ENCODE measurements at regions not wholly inside any gene's neighbourhood (a gene's known extent, or its start where the extent isn't known, plus 50 kb on each side); places are given as distances from the start of the nearest gene placed in this dataset.

DNA sequence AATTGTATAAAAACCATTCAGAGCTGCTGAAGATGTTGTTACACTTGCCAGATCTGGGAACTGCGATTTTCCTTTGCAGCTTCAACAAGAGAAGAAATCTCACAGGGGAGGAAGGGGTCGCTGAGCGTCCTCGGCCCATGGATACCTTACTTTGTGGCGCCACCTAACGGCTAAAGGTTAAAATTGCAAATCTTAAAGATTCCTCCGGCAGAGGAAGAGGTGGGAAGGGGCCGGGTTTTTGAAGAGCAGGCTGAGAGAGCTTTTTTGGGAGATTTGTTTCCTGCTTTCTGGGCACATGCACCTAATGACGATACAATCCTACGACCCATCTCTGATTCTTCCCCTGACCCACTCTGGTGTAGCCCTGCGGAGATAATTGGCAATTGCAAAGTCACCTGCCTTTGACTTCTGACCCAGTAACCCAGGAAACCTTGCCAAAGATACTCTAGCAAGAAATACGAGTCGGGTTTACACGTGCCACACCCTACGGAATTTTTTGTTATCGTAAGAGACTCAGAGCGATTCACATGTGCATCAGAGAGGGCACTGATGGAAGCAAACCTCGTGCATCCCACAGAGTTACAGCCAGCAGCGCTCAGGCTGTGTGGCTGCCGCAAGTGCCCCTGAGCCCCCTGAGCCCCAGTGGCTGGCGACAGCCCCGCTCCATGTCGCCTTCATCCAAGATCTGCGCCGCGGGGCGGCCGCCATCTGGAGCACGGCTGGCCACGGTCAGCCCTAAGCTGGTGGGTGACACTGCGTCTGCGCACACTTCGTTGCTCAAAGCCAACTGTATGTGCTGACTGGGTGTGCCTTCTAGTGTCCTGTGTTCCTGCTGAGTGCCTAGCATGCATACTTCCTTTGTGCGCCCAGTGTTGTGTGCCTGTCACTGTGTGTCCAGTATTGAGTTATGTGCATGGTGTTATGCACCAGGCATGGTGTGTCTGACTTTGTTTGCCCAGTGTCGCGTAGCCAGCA lies 55.2 kb upstream of the CHRNA7 start:
- H3K4me1 ChIP-seq (ENCODE audit: insufficient read depth, low read length) = peaks cover 10% of the 10 kb centered on the region
- H3K36me3 ChIP-seq (ENCODE audit: insufficient read depth, low read length) = no peaks in the 10 kb centered on the region
- H3K27me3 ChIP-seq (ENCODE audit: insufficient read depth, low read length) = no peaks in the 10 kb centered on the region
- H3K4me3 ChIP-seq (ENCODE audit: low read length in 2 of 2) = peak overlapping the region in 1 of 2 donors; percentile 11
- H3K4me3 Mint-ChIP-seq = peak overlapping the region in 7 of 8 donors; percentile 49 to 76 (median 61)
- ChIA-PET POLR2A (ENCODE audit: partially characterized antibody) (no interaction called here), CTCF (ENCODE audit: partially characterized antibody) (interaction anchor here (0.8 to 1.5 kb wide), 6 partner anchors 8 to 20 kb away, joined by 3 to 7 read pairs (median 4); no protein-coding TSS in a partner anchor)
- peak in 4 of 5 donors; percentile 19 to 35 (median 24) for DNase-seq
- no peak overlapping the region for H3K27ac Mint-ChIP-seq
- no peaks in the 10 kb centered on the region for H3K9me3 Mint-ChIP-seq
- intact Hi-C loops (cut with micrococcal nuclease) = loop anchor here (5.0 kb wide), 1 partner anchor 1313 kb away; no protein-coding TSS in a partner anchor
- H3K36me3 Mint-ChIP-seq = no peaks in the 10 kb centered on the region
- H3K9me3 ChIP-seq (ENCODE audit: control insufficient read depth in 1 of 2, low read length in 2 of 2) = no peaks in the 10 kb centered on the region
- H3K4me1 Mint-ChIP-seq = peaks cover 6 to 19% (median 12%) of the 10 kb centered on the region in 4 donors
- no peak overlapping the region for H3K27ac ChIP-seq (ENCODE audit: low read depth, low read length)
- peaks cover 15 to 23% of the 10 kb centered on the region in 2 donors for H3K27me3 Mint-ChIP-seq

DNA sequence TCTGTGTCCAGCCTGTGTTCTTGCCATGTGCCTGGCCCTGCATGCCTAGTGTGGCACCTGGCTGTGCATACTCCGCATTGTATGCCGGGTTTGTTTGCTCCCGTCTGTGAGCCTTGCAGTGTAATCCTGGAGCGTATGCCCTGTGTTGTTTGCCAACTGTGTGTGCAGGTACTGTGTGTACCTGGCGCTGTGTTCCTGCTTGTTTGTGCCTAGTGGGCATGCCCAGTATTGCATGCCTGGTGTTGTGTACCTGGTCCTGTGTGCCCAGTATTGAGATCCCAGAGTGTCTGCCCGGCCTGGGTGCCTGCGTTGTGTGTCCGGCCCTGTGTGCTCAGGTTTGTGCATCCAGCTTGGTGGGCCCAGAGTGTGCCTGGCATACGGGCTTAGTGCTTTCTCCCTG lies 54.5 kb upstream of the CHRNA7 start:
- Histone ChIP-seq H3K4me3 (ENCODE audit: low read length in 2 of 2) (no peak overlapping the region), H3K27me3 (ENCODE audit: insufficient read depth, low read length) (no peaks in the 10 kb centered on the region), H3K4me1 (ENCODE audit: insufficient read depth, low read length) (peaks cover 10% of the 10 kb centered on the region), H3K27ac (ENCODE audit: low read depth, low read length) (no peak overlapping the region), H3K9me3 (ENCODE audit: control insufficient read depth in 1 of 2, low read length in 2 of 2) (no peaks in the 10 kb centered on the region), H3K36me3 (ENCODE audit: insufficient read depth, low read length) (no peaks in the 10 kb centered on the region)
- Mint-ChIP-seq H3K4me1 (peaks cover 6 to 19% (median 12%) of the 10 kb centered on the region in 4 donors), H3K4me3 (peak overlapping the region in 6 of 8 donors; percentile 27 to 76 (median 44)), H3K27ac (peak overlapping the region in 1 of 7 donors; percentile 64), H3K36me3 (no peaks in the 10 kb centered on the region), H3K9me3 (no peaks in the 10 kb centered on the region), H3K27me3 (peaks cover 15 to 24% of the 10 kb centered on the region in 2 donors)
- intact Hi-C loops (cut with micrococcal nuclease) = loop anchor here (5.0 kb wide), 1 partner anchor 1314 kb away; no protein-coding TSS in a partner anchor
- DNase-seq = no peak
- ChIA-PET CTCF (ENCODE audit: partially characterized antibody) (interaction anchor here (1.5 kb wide), 1 partner anchor 9 kb away, joined by 3 read pairs; no protein-coding TSS in a partner anchor), POLR2A (ENCODE audit: partially characterized antibody) (no interaction called here)

DNA sequence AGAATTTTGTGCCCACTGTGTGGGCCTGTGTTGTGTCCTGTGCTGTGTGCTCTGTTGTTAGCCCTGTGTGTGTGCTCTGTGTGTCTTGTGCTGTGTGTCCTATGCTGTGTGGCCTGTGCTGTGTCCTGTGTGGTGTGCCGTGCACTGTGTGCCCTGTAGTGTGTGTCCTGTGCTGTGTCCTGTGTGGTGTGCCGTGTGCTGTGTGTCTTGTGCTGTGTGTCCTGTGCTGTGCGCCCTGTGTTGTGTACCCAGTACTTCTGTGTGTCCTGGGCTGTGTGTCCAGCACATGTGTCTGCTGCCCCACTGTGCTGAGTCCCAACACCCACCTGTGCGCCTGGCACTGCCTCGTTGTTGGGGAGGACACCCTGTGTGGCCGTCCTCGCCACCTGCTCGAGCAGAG lies 53.2 kb upstream of the CHRNA7 start:
- intact Hi-C loops (cut with micrococcal nuclease) = loop anchor here (5.0 kb wide), 1 partner anchor 1315 kb away; no protein-coding TSS in a partner anchor
- no peak overlapping the region for H3K27ac Mint-ChIP-seq
- peak overlapping the region in 1 of 8 donors; percentile 11 for H3K4me3 Mint-ChIP-seq
- ChIA-PET CTCF (ENCODE audit: partially characterized antibody) (interaction anchor here (1.1 to 2.0 kb wide), 9 partner anchors 8 to 32 kb away, joined by 3 to 14 read pairs (median 5); no protein-coding TSS in a partner anchor), POLR2A (ENCODE audit: partially characterized antibody) (no interaction called here)
- H3K9me3 Mint-ChIP-seq = no peaks in the 10 kb centered on the region
- no peaks in the 10 kb centered on the region for H3K36me3 Mint-ChIP-seq
- H3K9me3 ChIP-seq (ENCODE audit: control insufficient read depth in 1 of 2, low read length in 2 of 2) = no peaks in the 10 kb centered on the region
- H3K4me3 ChIP-seq (ENCODE audit: low read length in 2 of 2) = no peak overlapping the region
- peaks cover 13 to 25% of the 10 kb centered on the region in 2 donors for H3K27me3 Mint-ChIP-seq
- no peaks in the 10 kb centered on the region for H3K36me3 ChIP-seq (ENCODE audit: insufficient read depth, low read length)
- peaks cover 6 to 19% (median 12%) of the 10 kb centered on the region in 4 donors for H3K4me1 Mint-ChIP-seq
- H3K4me1 ChIP-seq (ENCODE audit: insufficient read depth, low read length) = peaks cover 10% of the 10 kb centered on the region
- no peak for DNase-seq
- H3K27ac ChIP-seq (ENCODE audit: low read depth, low read length) = no peak overlapping the region
- no peaks in the 10 kb centered on the region for H3K27me3 ChIP-seq (ENCODE audit: insufficient read depth, low read length)

DNA sequence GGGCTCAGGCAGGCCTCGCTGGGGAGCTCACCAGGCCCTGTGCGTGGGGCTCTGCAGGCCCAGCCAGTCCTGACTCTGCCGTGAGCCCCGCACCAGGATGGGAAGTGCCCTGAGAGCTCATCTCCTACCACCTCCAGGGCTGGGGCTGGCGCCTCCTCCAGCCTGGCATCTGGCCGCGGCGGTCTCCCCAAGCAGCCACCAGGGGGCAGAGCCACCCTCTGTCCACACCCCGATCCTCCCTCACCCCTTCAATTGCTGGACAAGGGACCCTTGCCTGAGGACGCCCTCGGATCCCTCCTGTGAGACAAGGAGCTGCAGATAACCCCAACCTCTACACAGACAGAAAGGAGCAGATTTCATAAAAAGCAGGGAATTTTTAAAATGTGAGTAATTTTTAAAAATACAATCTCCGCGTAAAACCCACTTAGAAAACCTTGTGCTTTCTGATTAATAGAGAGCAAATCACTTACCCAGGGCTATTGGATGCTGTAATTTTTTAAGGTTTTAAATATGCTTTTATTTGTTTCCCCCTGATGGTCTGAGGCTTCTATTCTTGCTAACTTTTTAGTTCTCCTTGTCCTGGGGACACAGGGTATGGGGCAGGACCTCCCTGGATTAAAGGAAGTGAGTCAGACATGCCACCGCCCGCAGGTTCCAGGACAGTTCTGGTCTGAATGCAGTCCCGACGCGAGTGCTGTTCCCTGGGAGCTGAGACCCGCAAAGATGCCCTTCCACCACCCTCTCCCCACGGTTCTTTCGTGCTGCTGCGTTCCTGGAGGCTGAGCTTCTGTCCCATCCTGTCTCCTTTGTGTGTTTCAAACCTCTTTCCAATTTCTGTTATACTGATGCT lies 52.3 kb upstream of the CHRNA7 start:
- Mint-ChIP-seq H3K4me1 (peaks cover 6 to 19% (median 12%) of the 10 kb centered on the region in 4 donors), H3K27ac (no peak overlapping the region), H3K27me3 (peaks cover 13 to 25% of the 10 kb centered on the region in 2 donors), H3K4me3 (no peak overlapping the region), H3K9me3 (no peaks in the 10 kb centered on the region), H3K36me3 (no peaks in the 10 kb centered on the region)
- peaks cover 10% of the 10 kb centered on the region for H3K4me1 ChIP-seq (ENCODE audit: insufficient read depth, low read length)
- ChIA-PET CTCF (ENCODE audit: partially characterized antibody) (interaction anchor here (0.6 to 2.0 kb wide), 10 partner anchors 9 to 33 kb away, joined by 3 to 14 read pairs (median 5); no protein-coding TSS in a partner anchor), POLR2A (ENCODE audit: partially characterized antibody) (no interaction called here)
- H3K9me3 ChIP-seq (ENCODE audit: control insufficient read depth in 1 of 2, low read length in 2 of 2) = no peaks in the 10 kb centered on the region
- intact Hi-C loops (cut with micrococcal nuclease) = loop anchor here (5.0 kb wide), 1 partner anchor 1316 kb away; no protein-coding TSS in a partner anchor
- peak in 4 of 5 donors; percentile 37 to 46 (median 45) for DNase-seq
- H3K36me3 ChIP-seq (ENCODE audit: insufficient read depth, low read length) = no peaks in the 10 kb centered on the region
- H3K27me3 ChIP-seq (ENCODE audit: insufficient read depth, low read length) = no peaks in the 10 kb centered on the region
- H3K27ac ChIP-seq (ENCODE audit: low read depth, low read length) = no peak overlapping the region
- no peak overlapping the region for H3K4me3 ChIP-seq (ENCODE audit: low read length in 2 of 2)
